Nephron (organoid): ENCODE measurements at regions not wholly inside any gene's neighbourhood (a gene's known extent, or its start where the extent isn't known, plus 50 kb on each side); places are given as distances from the start of the nearest gene placed in this dataset.

Experiments
- H3K27ac Mint-ChIP-seq, 3 experiments: 2 replicates each; pipeline ENCODE4 v1.8.0; 2020; ENCODE audit warnings: mixed read lengths in 3 of 3, mild to moderate bottlenecking in 2 of 3, moderate library complexity in 1 of 3
- H3K27me3 Mint-ChIP-seq: 2 replicates; pipeline ENCODE4 v1.8.0; 2021; ENCODE audit warnings: low read depth, mild to moderate bottlenecking, moderate library complexity, mixed read lengths
- H3K36me3 Mint-ChIP-seq: 2 replicates; pipeline ENCODE4 v1.8.0; 2020; ENCODE audit warnings: low read depth, mixed read lengths
- H3K4me1 Mint-ChIP-seq: 2 replicates; pipeline ENCODE4 v1.8.0; 2020; ENCODE audit warnings: mixed read lengths
- H3K4me3 Mint-ChIP-seq, 3 experiments: 2 replicates each; pipeline ENCODE4 v1.8.0; 2020; ENCODE audit warnings: mild to moderate bottlenecking in 3 of 3, mixed read lengths in 3 of 3, moderate library complexity in 2 of 3
- H3K9me3 Mint-ChIP-seq: 2 replicates; pipeline ENCODE4 v1.8.0; 2020; ENCODE audit warnings: mixed read lengths
- CTCF ChIP-seq, 3 experiments: fragments of 200-600 bp; sonication (generic); IDR thresholded peaks; one replicate each; pipeline ENCODE4 v1.5.0; 2021; ENCODE audit warnings: antibody characterized with exemption in 3 of 3; ENCODE audit not compliant: unreplicated experiment in 3 of 3

- no peak for TF ChIP-seq CTCF (IDR thresholded peaks at IDR 0.05; ENCODE audit: unreplicated experiment in 3 of 3)
- Mint-ChIP-seq H3K9me3 (no peaks in the 10 kb centered on the region), H3K27me3 (no peaks in the 10 kb centered on the region), H3K4me3 (no peak overlapping the region), H3K36me3 (no peaks in the 10 kb centered on the region), H3K27ac (no peak overlapping the region), H3K4me1 (peaks cover 9% of the 10 kb centered on the region)
These were observed 72.9 kb upstream of the SLC2A1 start for GRCh38 chr1:43031316-43032203.

DNA sequence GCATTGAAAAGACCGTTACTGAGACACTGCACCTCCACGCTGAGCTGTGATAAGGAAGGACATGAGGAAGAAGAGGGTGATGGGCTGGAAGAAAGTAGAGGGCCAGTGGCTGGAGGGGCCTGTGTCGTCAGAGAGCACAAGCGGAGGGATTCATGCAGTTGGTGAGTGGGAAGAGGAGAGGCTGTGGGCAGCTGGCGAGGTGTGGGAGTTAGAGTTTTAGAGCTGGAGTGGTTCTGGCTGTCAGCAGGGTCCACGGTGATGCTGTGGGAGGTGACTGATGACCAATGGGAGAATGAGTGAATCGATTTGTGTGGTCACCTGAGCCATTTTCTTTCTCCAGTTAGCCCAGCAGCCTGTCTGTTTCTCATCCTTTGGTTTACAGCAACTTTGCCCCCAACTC is 66.2 kb upstream of the SLC2A1 start:
- H3K27me3 Mint-ChIP-seq, result peaks cover 5% of the 10 kb centered on the region
- no peak for TF ChIP-seq CTCF (IDR thresholded peaks at IDR 0.05; ENCODE audit: unreplicated experiment in 3 of 3)
- no peaks in the 10 kb centered on the region for H3K9me3 Mint-ChIP-seq
- no peak overlapping the region for H3K27ac Mint-ChIP-seq
- no peak overlapping the region for H3K4me3 Mint-ChIP-seq
- H3K4me1 Mint-ChIP-seq, result no peaks in the 10 kb centered on the region
- no peaks in the 10 kb centered on the region for H3K36me3 Mint-ChIP-seq

DNA sequence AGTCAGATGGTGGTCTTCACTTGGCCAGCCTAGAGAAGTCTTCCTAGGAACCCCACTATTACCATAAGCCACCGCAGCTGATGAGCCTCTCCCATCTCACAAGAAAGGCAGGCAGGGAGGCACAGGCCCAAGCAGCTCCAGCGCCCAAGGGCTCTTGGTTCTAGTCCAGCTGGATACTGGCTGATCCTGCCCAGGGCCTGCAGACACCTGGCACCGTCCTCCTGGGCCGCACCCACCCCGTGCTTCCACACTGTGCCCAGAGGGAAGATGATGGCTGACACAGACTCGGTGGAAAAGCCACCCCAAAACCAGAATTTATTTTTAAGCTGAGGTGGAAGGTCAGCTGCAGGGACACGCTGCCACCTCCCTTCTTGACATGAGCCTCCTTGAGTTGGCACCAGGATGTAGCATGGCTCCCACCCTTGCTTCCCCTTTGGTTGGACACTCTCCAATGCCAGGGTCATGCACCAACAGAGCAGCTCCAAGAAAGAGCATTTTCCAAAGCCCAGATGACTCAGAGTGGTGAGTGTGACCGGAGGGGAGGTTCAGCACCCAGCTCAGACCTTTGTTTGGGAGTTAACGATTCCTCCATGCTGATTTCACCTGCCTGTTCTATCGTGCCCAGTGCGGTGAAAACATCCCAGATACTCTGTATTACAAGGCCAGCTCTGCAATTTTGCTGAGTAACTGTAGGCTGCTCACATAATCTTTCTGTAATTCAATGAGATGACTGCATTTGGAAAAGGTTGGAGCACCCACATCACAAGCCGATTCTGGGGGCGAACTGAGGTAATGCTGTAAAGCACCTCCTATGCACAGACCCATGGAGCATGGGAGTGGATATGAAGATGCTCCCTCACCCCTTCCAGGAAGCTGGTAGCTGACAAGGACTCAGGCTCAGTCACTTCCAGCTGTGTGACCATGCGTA is 63.1 kb upstream of the SLC2A1 start:
- Mint-ChIP-seq H3K27ac (no peak overlapping the region), H3K36me3 (no peaks in the 10 kb centered on the region), H3K9me3 (no peaks in the 10 kb centered on the region), H3K27me3 (peaks cover 12% of the 10 kb centered on the region), H3K4me1 (no peaks in the 10 kb centered on the region), H3K4me3 (no peak overlapping the region)
- no peak for TF ChIP-seq CTCF (IDR thresholded peaks at IDR 0.05; ENCODE audit: unreplicated experiment in 3 of 3)

DNA sequence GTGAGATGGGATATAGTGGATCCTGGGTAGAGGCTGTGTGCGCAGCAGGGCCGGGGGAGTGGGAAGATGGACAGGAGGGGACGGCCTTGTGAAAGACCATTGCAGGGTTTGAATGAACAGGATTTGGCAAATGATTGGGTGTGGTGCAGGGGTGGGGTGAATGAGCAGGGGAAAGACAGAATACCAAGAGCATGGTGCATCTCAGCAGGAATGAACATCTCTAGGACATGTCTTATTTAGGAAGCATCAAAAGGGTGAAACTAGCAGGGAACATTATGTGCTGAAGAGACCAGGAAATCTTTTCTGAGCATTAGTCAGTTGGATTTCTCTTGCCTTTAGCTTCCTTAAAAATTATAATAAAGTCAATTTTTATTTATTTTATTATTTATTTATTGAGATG is 60.6 kb upstream of the SLC2A1 start:
- Mint-ChIP-seq H3K27me3 (peaks cover 10% of the 10 kb centered on the region), H3K4me1 (no peaks in the 10 kb centered on the region), H3K9me3 (no peaks in the 10 kb centered on the region), H3K36me3 (no peaks in the 10 kb centered on the region), H3K27ac (no peak overlapping the region), H3K4me3 (no peak overlapping the region)
- TF ChIP-seq CTCF (IDR thresholded peaks at IDR 0.05; ENCODE audit: unreplicated experiment in 3 of 3), result no peak

- Mint-ChIP-seq H3K36me3 (no peaks in the 10 kb centered on the region), H3K4me3 (no peak overlapping the region), H3K4me1 (no peaks in the 10 kb centered on the region), H3K27me3 (peaks cover 10% of the 10 kb centered on the region), H3K9me3 (no peaks in the 10 kb centered on the region), H3K27ac (no peak overlapping the region)
- TF ChIP-seq CTCF (IDR thresholded peaks at IDR 0.05; ENCODE audit: unreplicated experiment in 3 of 3), result no peak
These were observed 59.5 kb upstream of the SLC2A1 start for GRCh38 chr1:43018121-43018520.
